ENCODE measurements at regions not wholly inside any gene's neighbourhood (a gene's known extent, or its start where the extent isn't known, plus 50 kb on each side); places are given as distances from the start of the nearest gene placed in this dataset.

- DNase-seq (ENCODE audit: low spot score), result no peak
- Mint-ChIP-seq H3K27me3 (ENCODE audit: insufficient read depth) (no peaks in the 10 kb centered on the region), H3K4me1 (ENCODE audit: low read depth) (peaks cover 18% of the 10 kb centered on the region), H3K4me3 (no peak overlapping the region), H3K27ac (no peak overlapping the region), H3K9me3 (peaks cover 33% of the 10 kb centered on the region), H3K36me3 (ENCODE audit: low read depth) (peaks cover 8% of the 10 kb centered on the region)
- intact Hi-C loops (cut with micrococcal nuclease), result no loop called here
These were observed 138.3 kb upstream of the DMAC1 start for GRCh38 chr9:7937761-7938491.

GRCh38 chr9:7936996-7937395 lies 137.4 kb upstream of the DMAC1 start:
- intact Hi-C loops (cut with micrococcal nuclease), result no loop called here
- Mint-ChIP-seq H3K9me3 (peaks cover 33% of the 10 kb centered on the region), H3K36me3 (ENCODE audit: low read depth) (peaks cover 8% of the 10 kb centered on the region), H3K27me3 (ENCODE audit: insufficient read depth) (no peaks in the 10 kb centered on the region), H3K27ac (no peak overlapping the region), H3K4me1 (ENCODE audit: low read depth) (peaks cover 18% of the 10 kb centered on the region), H3K4me3 (no peak overlapping the region)
- DNase-seq (ENCODE audit: low spot score), result no peak

DNA sequence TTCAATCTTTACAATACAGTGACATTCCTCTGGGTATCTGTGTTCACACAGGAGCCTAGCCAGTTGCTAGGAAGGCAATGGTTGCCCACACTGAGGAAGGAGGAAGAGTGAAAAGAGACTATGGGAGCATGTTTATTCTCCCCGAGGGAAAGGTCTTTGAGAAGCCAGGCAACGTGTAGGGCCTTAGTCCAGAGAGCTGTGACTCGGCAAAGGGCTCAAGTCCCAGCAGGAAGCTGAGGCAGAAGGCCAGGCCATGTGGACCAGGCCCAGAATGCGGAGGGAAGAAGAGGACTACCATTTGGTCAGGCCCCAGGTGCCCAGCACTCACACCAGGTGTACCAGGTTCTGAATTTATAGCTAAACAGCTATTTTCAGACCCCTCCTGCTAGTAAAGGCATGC lies 136.6 kb upstream of the DMAC1 start:
- no peak for DNase-seq (ENCODE audit: low spot score)
- peaks cover 18% of the 10 kb centered on the region for H3K4me1 Mint-ChIP-seq (ENCODE audit: low read depth)
- peak overlapping the region; percentile 74 for H3K4me3 Mint-ChIP-seq
- H3K27ac Mint-ChIP-seq, result peak overlapping the region; percentile 80
- peaks cover 8% of the 10 kb centered on the region for H3K36me3 Mint-ChIP-seq (ENCODE audit: low read depth)
- H3K9me3 Mint-ChIP-seq, result peaks cover 30% of the 10 kb centered on the region
- intact Hi-C loops (cut with micrococcal nuclease), result no loop called here
- H3K27me3 Mint-ChIP-seq (ENCODE audit: insufficient read depth), result no peaks in the 10 kb centered on the region

DNA sequence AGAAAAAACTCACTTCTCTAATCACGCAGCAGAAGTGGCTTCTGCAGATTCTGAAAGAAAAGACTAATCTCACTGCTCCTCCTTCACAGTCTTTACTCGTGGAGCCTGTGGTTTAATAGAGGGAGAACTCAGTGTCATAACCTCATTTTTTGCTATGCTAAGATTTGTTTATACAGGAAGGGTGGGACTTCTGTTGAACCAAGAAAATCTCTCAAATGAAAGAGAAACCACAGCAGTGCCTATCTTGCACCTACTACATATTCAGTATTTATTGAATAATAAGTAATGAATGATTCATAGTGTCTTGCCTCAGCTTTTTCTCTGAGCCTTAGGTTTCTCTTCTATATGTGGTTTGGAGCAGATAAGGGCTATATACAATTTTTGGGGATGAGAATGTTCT lies 136.1 kb upstream of the DMAC1 start:
- intact Hi-C loops (cut with micrococcal nuclease), result loop anchor here (1.0 kb wide), 1 partner anchor 41 kb away; no protein-coding TSS in a partner anchor
- H3K27me3 Mint-ChIP-seq (ENCODE audit: insufficient read depth), result no peaks in the 10 kb centered on the region
- peaks cover 25% of the 10 kb centered on the region for H3K9me3 Mint-ChIP-seq
- H3K4me1 Mint-ChIP-seq (ENCODE audit: low read depth), result peaks cover 18% of the 10 kb centered on the region
- H3K4me3 Mint-ChIP-seq, result peak overlapping the region; percentile 74
- H3K36me3 Mint-ChIP-seq (ENCODE audit: low read depth), result peaks cover 8% of the 10 kb centered on the region
- H3K27ac Mint-ChIP-seq, result peak overlapping the region; percentile 80
- peak; percentile 14 for DNase-seq (ENCODE audit: low spot score)

DNA sequence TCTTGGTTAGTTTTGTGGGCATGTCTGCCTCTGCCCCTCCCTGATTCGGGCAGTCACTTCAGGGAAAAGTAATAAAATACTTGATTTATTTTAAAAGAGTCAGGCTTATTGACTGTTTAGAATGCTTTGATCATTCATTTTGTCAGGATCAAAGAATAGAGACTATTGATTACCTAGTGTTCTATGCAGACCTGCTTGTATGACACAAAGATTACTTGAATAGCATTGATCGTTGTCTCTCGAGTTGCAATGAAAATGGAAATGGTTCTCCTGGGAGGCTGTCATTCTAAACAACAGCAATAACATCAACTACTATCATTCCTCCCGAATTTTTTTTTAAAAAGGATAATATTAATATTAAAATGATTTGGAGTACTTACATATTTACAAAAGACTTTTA lies 133.2 kb upstream of the DMAC1 start:
- Mint-ChIP-seq H3K27ac (no peak overlapping the region), H3K4me1 (ENCODE audit: low read depth) (peaks cover 18% of the 10 kb centered on the region), H3K27me3 (ENCODE audit: insufficient read depth) (no peaks in the 10 kb centered on the region), H3K9me3 (peaks cover 3% of the 10 kb centered on the region), H3K36me3 (ENCODE audit: low read depth) (peaks cover 4% of the 10 kb centered on the region), H3K4me3 (no peak overlapping the region)
- DNase-seq (ENCODE audit: low spot score), result no peak
- intact Hi-C loops (cut with micrococcal nuclease), result no loop called here

- intact Hi-C loops (cut with micrococcal nuclease), result no loop called here
- Mint-ChIP-seq H3K36me3 (ENCODE audit: low read depth) (no peaks in the 10 kb centered on the region), H3K27me3 (ENCODE audit: insufficient read depth) (no peaks in the 10 kb centered on the region), H3K9me3 (no peaks in the 10 kb centered on the region), H3K27ac (no peak overlapping the region), H3K4me3 (no peak overlapping the region), H3K4me1 (ENCODE audit: low read depth) (peaks cover 8% of the 10 kb centered on the region)
- DNase-seq (ENCODE audit: low spot score), result no peak
These were observed 131.0 kb upstream of the DMAC1 start for GRCh38 chr9:7930613-7931012.

DNA sequence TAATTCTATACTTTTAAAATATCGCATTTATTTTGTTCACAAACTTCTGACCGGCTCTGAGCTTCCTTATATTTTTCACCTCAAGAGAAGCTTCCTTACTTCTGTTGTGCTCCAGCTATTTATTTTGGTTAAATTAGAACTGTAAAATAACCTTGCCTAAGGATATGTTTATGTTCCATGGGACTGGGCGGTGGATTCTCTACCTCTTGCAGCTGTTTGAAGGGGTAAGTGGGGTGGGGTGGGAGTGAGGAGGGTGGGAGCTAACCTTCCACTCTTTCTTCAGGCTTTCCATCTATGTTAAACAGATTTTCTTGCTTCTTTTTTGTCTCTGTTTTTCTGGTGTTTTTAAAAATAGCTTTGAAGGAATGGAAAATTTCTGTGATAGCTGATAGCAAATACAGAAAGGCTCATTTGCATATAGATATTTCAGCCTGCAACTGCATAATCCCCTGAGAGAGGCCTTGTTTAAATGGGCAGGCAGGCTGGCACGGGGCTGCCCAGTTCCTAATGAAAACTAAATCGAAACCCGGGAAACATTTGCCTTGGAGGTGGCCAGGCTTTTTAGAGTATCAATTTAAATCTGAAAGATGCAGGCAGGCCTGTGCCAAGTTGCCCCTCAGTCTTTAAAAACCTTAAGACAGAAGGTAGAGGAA lies 122.1 kb upstream of the DMAC1 start:
- DNase-seq (ENCODE audit: low spot score), result no peak
- H3K27ac Mint-ChIP-seq, result no peak overlapping the region
- H3K36me3 Mint-ChIP-seq (ENCODE audit: low read depth), result no peaks in the 10 kb centered on the region
- H3K27me3 Mint-ChIP-seq (ENCODE audit: insufficient read depth), result no peaks in the 10 kb centered on the region
- H3K9me3 Mint-ChIP-seq, result peaks cover 2% of the 10 kb centered on the region
- intact Hi-C loops (cut with micrococcal nuclease), result no loop called here
- no peaks in the 10 kb centered on the region for H3K4me1 Mint-ChIP-seq (ENCODE audit: low read depth)
- no peak overlapping the region for H3K4me3 Mint-ChIP-seq

GRCh38 chr9:7912037-7912535 lies 112.5 kb upstream of the DMAC1 start:
- Mint-ChIP-seq H3K27ac (no peak overlapping the region), H3K36me3 (ENCODE audit: low read depth) (no peaks in the 10 kb centered on the region), H3K4me1 (ENCODE audit: low read depth) (no peaks in the 10 kb centered on the region), H3K27me3 (ENCODE audit: insufficient read depth) (peaks cover 2% of the 10 kb centered on the region), H3K9me3 (no peaks in the 10 kb centered on the region), H3K4me3 (no peak overlapping the region)
- intact Hi-C loops (cut with micrococcal nuclease), result no loop called here
- no peak for DNase-seq (ENCODE audit: low spot score)

- H3K27ac Mint-ChIP-seq, result no peak overlapping the region
- intact Hi-C loops (cut with micrococcal nuclease), result no loop called here
- no peak overlapping the region for H3K4me3 Mint-ChIP-seq
- no peaks in the 10 kb centered on the region for H3K9me3 Mint-ChIP-seq
- H3K36me3 Mint-ChIP-seq (ENCODE audit: low read depth), result no peaks in the 10 kb centered on the region
- DNase-seq (ENCODE audit: low spot score), result no peak
- no peaks in the 10 kb centered on the region for H3K4me1 Mint-ChIP-seq (ENCODE audit: low read depth)
- peaks cover 3% of the 10 kb centered on the region for H3K27me3 Mint-ChIP-seq (ENCODE audit: insufficient read depth)
These were observed 110.9 kb upstream of the DMAC1 start for GRCh38 chr9:7910426-7911020.

GRCh38 chr9:7909537-7909936 lies 110.0 kb upstream of the DMAC1 start:
- Mint-ChIP-seq H3K9me3 (no peaks in the 10 kb centered on the region), H3K4me1 (ENCODE audit: low read depth) (no peaks in the 10 kb centered on the region), H3K4me3 (no peak overlapping the region), H3K27me3 (ENCODE audit: insufficient read depth) (peaks cover 3% of the 10 kb centered on the region), H3K27ac (no peak overlapping the region), H3K36me3 (ENCODE audit: low read depth) (no peaks in the 10 kb centered on the region)
- no peak for DNase-seq (ENCODE audit: low spot score)
- intact Hi-C loops (cut with micrococcal nuclease), result loop anchor here (5.0 kb wide), 1 partner anchor 208 kb away; no protein-coding TSS in a partner anchor

DNA sequence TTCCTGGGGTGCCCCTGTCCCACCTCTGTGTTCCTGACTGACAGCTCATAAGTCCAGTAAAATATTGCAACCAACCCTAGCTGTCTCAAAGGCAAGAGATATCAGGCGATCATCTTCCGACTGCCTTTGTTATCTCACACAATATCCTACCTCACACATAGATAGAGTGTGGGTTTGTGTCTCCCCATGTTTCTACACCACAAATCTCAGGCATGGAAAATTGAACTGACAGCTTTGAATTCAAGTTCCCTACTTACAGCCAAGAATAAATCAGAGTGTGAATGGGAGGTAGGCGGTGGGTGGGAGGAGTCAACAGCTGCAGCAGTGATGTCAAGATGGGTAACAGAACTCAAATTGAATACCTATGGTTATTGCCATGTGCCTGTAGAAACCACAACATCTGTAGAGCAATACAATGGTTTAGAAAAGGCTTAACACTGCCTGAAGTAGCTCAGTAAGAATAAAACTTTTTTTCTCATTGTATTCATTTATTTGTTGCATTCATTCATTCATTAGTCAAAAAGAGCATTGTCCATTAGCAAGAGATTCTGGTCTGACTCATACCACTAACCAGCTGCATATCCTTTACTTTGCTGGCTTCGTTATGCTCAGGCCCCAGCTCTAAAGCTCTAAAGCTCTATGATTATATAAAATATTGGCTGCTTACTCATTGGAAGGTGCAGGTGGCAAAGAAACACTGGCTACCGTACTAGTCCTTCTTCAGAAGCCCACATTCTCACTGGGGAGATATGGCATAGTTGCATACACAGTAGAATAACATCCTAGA lies 108.2 kb upstream of the DMAC1 start:
- DNase-seq (ENCODE audit: low spot score), result no peak
- Mint-ChIP-seq H3K27ac (no peak overlapping the region), H3K4me3 (no peak overlapping the region), H3K9me3 (peaks cover 4% of the 10 kb centered on the region), H3K4me1 (ENCODE audit: low read depth) (no peaks in the 10 kb centered on the region), H3K27me3 (ENCODE audit: insufficient read depth) (peaks cover 5% of the 10 kb centered on the region), H3K36me3 (ENCODE audit: low read depth) (no peaks in the 10 kb centered on the region)
- intact Hi-C loops (cut with micrococcal nuclease), result loop anchor here (5.0 kb wide), 1 partner anchor 210 kb away; no protein-coding TSS in a partner anchor

DNA sequence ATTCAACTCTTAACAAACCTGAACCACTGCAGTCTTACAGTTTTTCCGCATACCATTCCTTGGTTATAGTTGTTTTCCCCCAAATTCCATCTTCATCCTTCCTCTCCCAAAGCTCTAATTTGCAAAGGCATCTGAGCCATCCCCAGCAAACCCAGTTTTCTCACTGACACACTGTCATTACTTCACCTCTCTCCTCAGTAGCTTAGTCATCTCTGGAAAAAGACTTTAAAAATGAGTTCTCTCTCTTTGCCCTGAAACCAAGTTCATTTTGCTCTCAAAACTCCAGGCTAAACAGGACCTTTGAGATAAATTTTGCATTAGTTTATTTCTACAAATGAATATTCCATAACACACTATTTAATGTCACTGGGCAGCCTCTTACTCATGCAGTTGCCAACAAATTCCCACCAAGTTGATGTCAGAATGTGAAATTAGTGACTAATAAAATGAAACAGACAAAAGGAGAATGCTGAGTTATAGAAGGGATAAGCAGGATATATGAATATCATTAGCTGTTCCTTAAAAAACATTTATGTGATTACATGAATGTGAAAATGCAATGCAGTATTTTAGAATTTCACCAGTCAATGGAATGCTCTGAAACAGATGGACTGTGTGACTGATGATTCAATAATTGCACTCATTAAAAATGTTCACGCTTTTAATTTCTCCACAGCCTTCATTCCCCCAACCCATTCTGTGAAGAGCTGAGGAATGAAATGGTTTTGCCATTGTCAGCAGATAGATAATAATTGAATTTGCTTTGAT lies 107.4 kb upstream of the DMAC1 start:
- H3K36me3 Mint-ChIP-seq (ENCODE audit: low read depth), result no peaks in the 10 kb centered on the region
- no peaks in the 10 kb centered on the region for H3K4me1 Mint-ChIP-seq (ENCODE audit: low read depth)
- no peak overlapping the region for H3K4me3 Mint-ChIP-seq
- H3K9me3 Mint-ChIP-seq, result peaks cover 4% of the 10 kb centered on the region
- DNase-seq (ENCODE audit: low spot score), result no peak
- intact Hi-C loops (cut with micrococcal nuclease), result loop anchor here (5.0 kb wide), 1 partner anchor 210 kb away; no protein-coding TSS in a partner anchor
- H3K27me3 Mint-ChIP-seq (ENCODE audit: insufficient read depth), result peaks cover 5% of the 10 kb centered on the region
- no peak overlapping the region for H3K27ac Mint-ChIP-seq
